HFF-Myc (cell line): ENCODE measurements at regions not wholly inside any gene's neighbourhood (a gene's known extent, or its start where the extent isn't known, plus 50 kb on each side); places are given as distances from the start of the nearest gene placed in this dataset.

Source experiments
- DNase-seq: peaks from one replicate; pipeline ENCODE4 v3.0.0-alpha.2; 2011; ENCODE audit warnings: low read depth; ENCODE audit errors: extremely low read depth
- H3K4me3 ChIP-seq: replicated peaks from 2 replicates; pipeline ENCODE4 v1.5.1; 2011; ENCODE audit warnings: low read depth, mild to moderate bottlenecking, control low read depth, low read length
- CTCF ChIP-seq: IDR thresholded peaks from 2 replicates; pipeline ENCODE4 v1.5.1; 2012; ENCODE audit warnings: mild to moderate bottlenecking, low read depth, low read length, control low read depth; ENCODE audit errors: missing control alignments

- TF ChIP-seq CTCF, result no peak
- no peak overlapping the region for H3K4me3 ChIP-seq
- no peak for DNase-seq
Observed at GRCh38 chr14:84770030-84770429, 759.9 kb upstream of the FLRT2 start.

- no peak for TF ChIP-seq CTCF
- no peak overlapping the region for H3K4me3 ChIP-seq
- DNase-seq, result no peak
Observed at GRCh38 chr14:84777356-84777755, 752.6 kb upstream of the FLRT2 start.

- no peak for TF ChIP-seq CTCF
- H3K4me3 ChIP-seq, result no peak overlapping the region
- DNase-seq, result no peak
Observed at GRCh38 chr14:84782902-84783301, 747.0 kb upstream of the FLRT2 start.

- DNase-seq, result no peak
- H3K4me3 ChIP-seq, result no peak overlapping the region
- no peak for TF ChIP-seq CTCF
Observed at GRCh38 chr14:84783511-84783910, 746.4 kb upstream of the FLRT2 start.

GRCh38 chr14:84785996-84786395 is 743.9 kb upstream of the FLRT2 start:
- DNase-seq, result no peak
- no peak for TF ChIP-seq CTCF
- no peak overlapping the region for H3K4me3 ChIP-seq

- DNase-seq, result no peak
- H3K4me3 ChIP-seq, result no peak overlapping the region
- no peak for TF ChIP-seq CTCF
Observed at GRCh38 chr14:84789012-84789411, 740.9 kb upstream of the FLRT2 start.

- no peak for DNase-seq
- no peak for TF ChIP-seq CTCF
- no peak overlapping the region for H3K4me3 ChIP-seq
Observed at GRCh38 chr14:84792722-84793410, 737.1 kb upstream of the FLRT2 start.
